Activated naive CD8-positive, alpha-beta T cell (primary cell): ENCODE measurements at regions not wholly inside any gene's neighbourhood (a gene's known extent, or its start where the extent isn't known, plus 50 kb on each side); places are given as distances from the start of the nearest gene placed in this dataset.

ENCODE experiments used
- H3K27ac Mint-ChIP-seq: one replicate; pipeline ENCODE4 v1.8.0; 2021; ENCODE audit warnings: mixed read lengths
- H3K27me3 Mint-ChIP-seq: one replicate; pipeline ENCODE4 v1.8.0; 2021; ENCODE audit warnings: mixed read lengths
- H3K36me3 Mint-ChIP-seq: one replicate; pipeline ENCODE4 v1.8.0; 2021; ENCODE audit warnings: mixed read lengths
- H3K4me1 Mint-ChIP-seq: one replicate; pipeline ENCODE4 v1.8.0; 2021; ENCODE audit warnings: low read depth, mixed read lengths
- H3K4me3 Mint-ChIP-seq: one replicate; pipeline ENCODE4 v1.8.0; 2021; ENCODE audit warnings: mild to moderate bottlenecking, mixed read lengths
- H3K9me3 Mint-ChIP-seq: one replicate; pipeline ENCODE4 v1.8.0; 2021; ENCODE audit warnings: low read depth, mixed read lengths

DNA sequence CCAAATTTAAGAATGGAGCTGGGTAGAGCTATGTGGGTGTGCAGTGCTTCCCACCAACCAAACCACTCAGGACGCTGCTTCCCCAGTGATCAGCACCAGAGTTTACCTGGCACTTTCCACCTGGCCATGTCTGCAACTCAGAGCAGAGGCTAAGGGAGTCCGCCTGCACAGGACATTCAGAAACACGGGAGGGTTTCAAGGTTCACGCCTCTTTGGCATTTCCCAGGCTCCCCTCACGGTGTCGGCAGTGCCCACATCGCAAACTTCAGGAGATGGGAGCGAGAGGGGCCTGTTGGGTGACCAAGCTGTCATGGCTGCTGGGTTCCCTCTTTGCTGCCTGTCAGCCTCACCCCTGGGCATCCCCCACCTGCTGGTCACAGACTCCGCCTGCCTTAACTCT is 161.5 kb downstream of the NXNL2 start:
- Mint-ChIP-seq H3K4me3 (no peak overlapping the region), H3K27ac (no peak overlapping the region), H3K36me3 (no peaks in the 10 kb centered on the region), H3K9me3 (peaks cover 5% of the 10 kb centered on the region), H3K27me3 (peaks cover 5% of the 10 kb centered on the region), H3K4me1 (no peaks in the 10 kb centered on the region)

DNA sequence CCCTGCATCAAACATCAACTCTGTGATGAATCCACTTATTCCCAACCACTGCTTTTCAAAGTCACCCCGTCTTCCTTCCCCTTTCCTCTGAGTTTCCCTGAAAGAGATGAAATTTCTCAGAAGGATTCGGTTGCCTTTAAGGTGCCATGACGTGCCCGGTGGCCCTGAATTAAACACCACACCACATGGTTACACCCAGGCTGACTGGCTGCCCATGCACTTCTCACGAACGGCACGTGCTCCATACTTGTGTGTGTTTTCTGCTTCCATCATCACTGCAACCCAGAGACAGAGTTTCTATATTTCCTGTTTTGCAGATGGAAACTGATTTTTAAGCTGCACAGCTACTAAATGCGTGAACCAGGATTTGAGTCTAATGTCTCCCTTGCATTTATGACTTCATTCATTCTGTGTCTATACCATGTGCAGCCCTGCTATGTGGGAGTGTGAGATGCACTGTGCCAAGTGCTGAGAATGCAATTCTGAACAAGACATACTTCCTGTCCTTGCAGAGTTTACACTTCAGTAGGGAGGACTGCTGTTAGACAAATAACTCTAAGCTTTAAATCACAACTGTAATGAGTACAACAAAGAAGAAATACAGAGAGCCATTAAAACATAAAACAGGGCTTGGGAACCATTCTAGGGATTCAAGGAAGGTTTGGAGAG is 162.9 kb downstream of the NXNL2 start:
- no peaks in the 10 kb centered on the region for H3K4me1 Mint-ChIP-seq
- H3K27ac Mint-ChIP-seq, result no peak overlapping the region
- H3K4me3 Mint-ChIP-seq, result no peak overlapping the region
- H3K36me3 Mint-ChIP-seq, result no peaks in the 10 kb centered on the region
- peaks cover 5% of the 10 kb centered on the region for H3K9me3 Mint-ChIP-seq
- H3K27me3 Mint-ChIP-seq, result peaks cover 5% of the 10 kb centered on the region

DNA sequence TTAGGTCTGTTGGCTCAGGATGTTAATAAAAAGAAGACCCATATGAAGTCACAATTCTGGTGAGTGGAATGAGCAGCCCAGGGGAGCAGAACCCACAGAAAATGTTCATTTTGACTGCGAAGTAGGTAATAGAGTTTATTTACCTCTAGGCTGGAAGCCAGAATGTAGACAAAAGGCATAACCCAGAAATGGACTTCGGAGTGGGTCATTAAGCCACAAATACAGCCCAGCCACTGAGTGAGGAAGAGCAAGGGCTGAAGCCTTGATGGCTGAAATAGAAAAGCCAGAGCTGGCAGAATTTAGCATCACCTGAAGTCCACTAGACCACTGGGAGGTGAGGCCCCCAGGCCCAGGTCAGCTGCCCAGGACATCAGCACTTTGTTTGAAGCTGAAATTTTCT is 168.0 kb downstream of the NXNL2 start:
- Mint-ChIP-seq H3K36me3 (no peaks in the 10 kb centered on the region), H3K27ac (no peak overlapping the region), H3K9me3 (no peaks in the 10 kb centered on the region), H3K27me3 (no peaks in the 10 kb centered on the region), H3K4me3 (no peak overlapping the region), H3K4me1 (no peaks in the 10 kb centered on the region)

DNA sequence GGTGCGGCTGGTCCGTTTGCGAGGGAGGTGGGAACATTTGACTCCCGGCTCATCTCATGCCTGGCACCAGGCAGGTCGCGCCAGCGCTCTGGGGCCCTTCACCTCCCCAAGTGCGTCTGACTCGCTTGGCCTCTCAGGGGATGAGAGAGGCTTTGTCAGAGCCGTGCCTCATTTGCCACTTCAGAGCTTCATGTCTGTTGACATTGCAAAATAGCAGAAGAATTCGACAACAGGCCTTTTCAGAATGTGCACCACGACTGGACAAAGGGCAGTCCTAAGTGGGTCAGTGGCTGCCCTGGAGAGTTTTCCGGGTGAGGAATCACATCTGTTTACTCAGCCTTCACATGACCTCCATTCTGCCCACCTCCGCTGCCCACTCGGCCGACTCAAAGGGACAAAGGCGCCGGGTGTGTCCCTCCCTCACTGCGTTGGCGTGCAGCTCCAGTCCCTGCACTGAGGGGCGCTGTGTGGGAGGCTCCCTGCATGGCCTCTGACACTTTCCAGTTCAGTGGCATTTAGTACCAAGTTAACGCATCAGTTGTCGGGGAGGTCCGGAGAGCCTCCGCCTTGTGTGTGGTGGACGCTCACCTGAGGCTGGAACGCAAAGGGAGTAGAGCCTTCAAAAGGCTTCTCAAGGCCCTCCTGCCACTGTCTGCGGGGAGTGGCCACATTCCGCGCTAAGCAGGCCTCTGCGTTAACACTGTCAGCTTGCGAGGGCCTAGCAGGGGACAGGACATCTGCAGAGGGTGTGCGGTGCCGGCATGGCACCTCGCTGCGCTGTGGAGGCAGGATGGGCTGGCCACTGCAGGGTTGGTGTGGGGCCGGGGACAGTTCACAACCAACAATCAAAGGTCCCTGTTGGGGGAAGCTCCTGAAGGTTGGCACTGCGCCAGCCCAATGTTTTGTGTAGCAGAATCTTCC is 171.5 kb downstream of the NXNL2 start:
- no peaks in the 10 kb centered on the region for H3K4me1 Mint-ChIP-seq
- no peak overlapping the region for H3K27ac Mint-ChIP-seq
- H3K4me3 Mint-ChIP-seq, result no peak overlapping the region
- H3K27me3 Mint-ChIP-seq, result no peaks in the 10 kb centered on the region
- H3K36me3 Mint-ChIP-seq, result no peaks in the 10 kb centered on the region
- no peaks in the 10 kb centered on the region for H3K9me3 Mint-ChIP-seq

DNA sequence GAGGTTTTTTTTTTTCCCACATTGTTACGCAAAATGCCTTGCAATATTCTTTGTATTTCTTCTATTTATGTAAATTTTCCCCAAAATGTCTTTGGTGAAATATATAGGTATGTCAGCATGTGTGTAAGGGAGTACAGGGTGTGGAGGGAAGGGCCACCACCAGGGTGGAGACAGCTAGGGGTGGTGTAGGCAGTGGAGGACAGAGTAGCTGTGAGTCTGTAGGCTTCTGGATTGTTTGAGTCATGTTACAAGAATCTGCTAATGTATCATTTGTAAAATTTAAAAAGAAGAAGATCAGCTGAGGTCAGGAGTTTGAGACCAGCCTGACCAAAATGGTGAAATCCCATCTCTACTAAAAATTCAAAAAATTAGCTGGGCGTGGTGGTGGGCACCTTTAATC is 175.5 kb downstream of the NXNL2 start:
- Mint-ChIP-seq H3K9me3 (no peaks in the 10 kb centered on the region), H3K36me3 (no peaks in the 10 kb centered on the region), H3K27me3 (no peaks in the 10 kb centered on the region), H3K27ac (no peak overlapping the region), H3K4me1 (no peaks in the 10 kb centered on the region), H3K4me3 (no peak overlapping the region)

DNA sequence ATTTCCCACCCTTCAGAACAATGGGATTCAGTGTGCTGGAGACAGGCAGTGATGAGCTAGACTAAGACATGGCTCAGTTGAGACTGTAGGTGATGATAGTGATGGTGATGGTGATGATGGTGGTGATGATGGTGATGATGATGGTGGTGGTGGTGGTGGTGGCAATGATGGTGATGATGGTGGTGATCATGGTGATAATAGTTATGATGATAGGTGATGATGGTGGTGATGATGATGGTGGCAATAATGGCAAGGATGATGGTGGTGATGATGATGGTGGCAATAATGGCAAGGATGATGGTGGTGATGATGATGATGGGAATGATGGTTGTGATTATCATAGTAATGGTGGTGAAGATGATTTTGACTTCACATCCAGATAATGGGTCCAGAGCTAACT is 176.7 kb downstream of the NXNL2 start:
- Mint-ChIP-seq H3K9me3 (no peaks in the 10 kb centered on the region), H3K36me3 (no peaks in the 10 kb centered on the region), H3K27me3 (no peaks in the 10 kb centered on the region), H3K27ac (no peak overlapping the region), H3K4me3 (no peak overlapping the region), H3K4me1 (no peaks in the 10 kb centered on the region)

DNA sequence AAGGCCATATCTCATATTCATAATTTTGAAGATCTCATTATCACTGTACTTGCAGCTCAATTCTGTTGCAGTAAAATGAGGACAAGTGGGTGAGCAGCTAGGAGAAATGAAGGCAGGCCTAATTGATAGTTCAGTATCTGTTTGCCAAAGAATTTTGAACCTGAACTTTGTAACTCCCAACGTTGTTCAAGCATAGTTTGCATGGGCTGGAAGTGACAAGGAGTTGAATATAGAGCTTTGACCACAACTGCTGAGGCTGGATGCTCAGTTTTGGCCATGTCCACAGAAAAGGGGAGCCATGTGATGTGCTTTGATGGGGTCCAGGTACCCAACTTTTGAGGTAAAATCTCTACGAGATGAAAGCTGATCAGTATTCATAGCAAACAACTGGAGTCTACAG is 177.5 kb downstream of the NXNL2 start:
- Mint-ChIP-seq H3K27me3 (no peaks in the 10 kb centered on the region), H3K9me3 (no peaks in the 10 kb centered on the region), H3K36me3 (no peaks in the 10 kb centered on the region), H3K4me3 (no peak overlapping the region), H3K4me1 (no peaks in the 10 kb centered on the region), H3K27ac (no peak overlapping the region)

DNA sequence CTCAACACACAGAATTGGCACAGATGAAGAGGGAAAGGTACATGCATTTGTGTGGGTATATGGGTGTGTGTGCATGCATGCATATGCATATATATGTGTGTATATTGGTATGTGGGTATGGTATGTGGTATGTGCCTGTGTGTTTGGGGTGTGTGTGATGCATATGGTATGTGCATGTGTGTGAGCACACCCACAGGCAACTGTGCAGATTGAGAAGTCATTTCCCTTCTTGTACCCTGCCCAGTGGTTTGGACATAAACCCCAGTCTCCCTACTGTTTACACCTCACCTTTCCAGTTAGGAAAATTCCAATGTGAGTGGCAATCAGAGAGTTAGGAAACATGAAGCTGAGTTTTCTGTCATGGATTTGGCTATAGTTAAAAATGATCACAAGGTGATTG is 178.0 kb downstream of the NXNL2 start:
- no peak overlapping the region for H3K27ac Mint-ChIP-seq
- H3K4me1 Mint-ChIP-seq, result no peaks in the 10 kb centered on the region
- no peaks in the 10 kb centered on the region for H3K9me3 Mint-ChIP-seq
- H3K36me3 Mint-ChIP-seq, result no peaks in the 10 kb centered on the region
- H3K4me3 Mint-ChIP-seq, result no peak overlapping the region
- H3K27me3 Mint-ChIP-seq, result peaks cover 2% of the 10 kb centered on the region

DNA sequence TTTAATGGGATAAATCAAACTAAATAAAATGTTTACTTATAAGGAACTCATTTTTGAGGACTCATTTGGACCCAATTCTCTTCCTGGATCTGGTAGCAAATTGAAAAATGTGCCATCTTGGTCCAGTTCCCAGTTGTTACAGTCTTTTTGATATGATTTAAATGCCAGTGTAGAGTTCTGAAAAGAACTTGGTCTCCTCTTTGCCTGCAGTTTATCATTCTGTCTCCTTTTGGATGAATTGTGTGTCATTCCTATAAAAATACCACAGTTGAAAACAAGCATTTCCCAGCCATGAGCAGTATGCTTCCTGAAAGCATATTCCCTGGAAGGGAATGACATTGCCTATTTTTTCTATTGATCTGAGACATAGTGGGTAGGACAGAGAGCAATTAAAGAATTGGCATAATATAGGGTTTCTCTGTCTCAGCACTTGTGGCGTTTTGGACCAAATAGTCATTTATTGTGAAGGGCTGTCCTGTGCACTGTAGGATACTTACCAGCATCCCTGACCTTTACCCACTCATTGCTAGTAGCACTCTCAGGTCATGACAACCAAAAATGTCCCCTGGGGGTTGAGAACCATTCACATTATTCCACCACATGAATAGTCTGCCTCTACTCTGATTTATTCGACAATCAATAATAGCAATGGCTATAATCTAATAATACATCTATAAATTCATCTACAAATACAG is 181.8 kb downstream of the NXNL2 start:
- H3K4me3 Mint-ChIP-seq, result no peak overlapping the region
- H3K9me3 Mint-ChIP-seq, result no peaks in the 10 kb centered on the region
- peaks cover 8% of the 10 kb centered on the region for H3K27me3 Mint-ChIP-seq
- H3K36me3 Mint-ChIP-seq, result no peaks in the 10 kb centered on the region
- H3K4me1 Mint-ChIP-seq, result no peaks in the 10 kb centered on the region
- H3K27ac Mint-ChIP-seq, result no peak overlapping the region

DNA sequence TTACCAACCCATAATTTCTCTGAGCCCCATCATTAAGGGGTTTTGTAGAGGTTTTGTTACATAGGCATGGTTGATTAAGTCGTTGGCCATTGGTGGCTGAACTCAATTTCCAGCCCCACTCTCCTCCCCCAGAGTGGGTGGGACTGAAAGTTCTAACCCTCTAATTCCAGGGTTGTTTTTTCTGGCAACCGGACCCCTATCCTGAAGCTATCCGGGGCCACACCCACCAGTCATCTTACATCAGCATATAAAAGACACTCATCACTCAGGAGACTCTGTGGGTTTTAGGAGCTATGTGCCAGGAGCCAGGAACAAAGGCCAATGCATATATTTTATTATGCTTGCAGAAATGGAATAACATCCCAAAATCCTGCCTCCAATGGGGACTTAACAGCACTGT is 186.0 kb downstream of the NXNL2 start:
- H3K27me3 Mint-ChIP-seq, result peaks cover 9% of the 10 kb centered on the region
- H3K4me1 Mint-ChIP-seq, result no peaks in the 10 kb centered on the region
- H3K36me3 Mint-ChIP-seq, result no peaks in the 10 kb centered on the region
- no peak overlapping the region for H3K4me3 Mint-ChIP-seq
- no peak overlapping the region for H3K27ac Mint-ChIP-seq
- H3K9me3 Mint-ChIP-seq, result no peaks in the 10 kb centered on the region

DNA sequence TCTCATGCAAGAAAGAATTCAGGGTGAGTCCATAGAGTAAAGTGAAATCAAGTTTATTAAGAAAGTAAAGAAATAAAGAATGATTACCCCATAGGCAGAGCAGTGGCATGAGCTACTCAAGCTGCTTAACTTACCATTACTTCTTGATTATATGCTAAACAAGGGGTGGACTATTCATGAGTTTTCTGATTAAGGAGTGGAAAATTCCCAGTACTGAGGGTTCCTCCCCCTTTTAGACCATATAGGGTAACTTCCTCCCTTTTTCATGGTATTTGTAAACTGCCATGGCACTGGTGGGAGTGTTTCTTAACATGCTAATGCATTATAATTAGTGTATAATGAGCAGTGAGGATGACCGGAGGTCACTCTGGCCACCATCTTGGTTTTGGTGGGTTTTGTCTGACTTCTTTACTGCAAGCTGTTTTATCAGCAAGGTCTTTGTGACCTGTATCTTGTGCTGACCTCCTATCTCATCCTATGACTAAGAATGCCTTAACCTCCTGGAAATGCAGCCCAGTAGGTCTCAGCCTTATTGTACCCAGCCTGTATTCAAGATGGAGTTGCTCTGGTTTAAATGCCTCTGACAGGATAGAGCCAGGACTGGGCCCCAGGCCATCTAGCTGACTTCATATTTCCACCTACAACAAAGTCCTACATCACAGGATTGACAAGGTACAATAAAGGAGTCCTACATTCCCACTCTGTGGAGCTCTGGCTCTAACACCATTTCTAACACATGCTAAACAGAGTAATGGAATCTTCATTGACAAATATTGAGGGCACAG is 186.7 kb downstream of the NXNL2 start:
- Mint-ChIP-seq H3K27ac (no peak overlapping the region), H3K9me3 (no peaks in the 10 kb centered on the region), H3K36me3 (no peaks in the 10 kb centered on the region), H3K27me3 (peaks cover 9% of the 10 kb centered on the region), H3K4me3 (no peak overlapping the region), H3K4me1 (no peaks in the 10 kb centered on the region)

DNA sequence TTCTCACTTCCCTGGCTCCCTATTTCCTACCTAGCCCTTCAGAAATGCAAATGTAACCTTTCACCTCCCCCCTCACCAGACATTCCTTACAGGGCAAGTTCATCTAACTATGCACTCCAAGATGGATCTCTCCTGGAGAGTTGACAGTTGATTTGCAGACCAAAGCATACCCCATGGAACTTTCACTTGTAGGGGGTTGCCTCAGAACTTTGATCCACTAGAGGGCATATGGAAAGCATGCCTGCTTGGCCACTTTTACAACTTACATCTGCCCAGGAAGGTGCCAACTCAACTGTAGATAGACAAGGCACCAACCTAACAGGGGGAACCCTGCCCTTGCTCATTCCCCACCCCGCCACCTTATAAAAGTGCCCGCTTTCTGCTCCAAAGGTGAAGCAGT is 187.8 kb downstream of the NXNL2 start:
- Mint-ChIP-seq H3K36me3 (no peaks in the 10 kb centered on the region), H3K4me3 (no peak overlapping the region), H3K4me1 (no peaks in the 10 kb centered on the region), H3K27me3 (peaks cover 8% of the 10 kb centered on the region), H3K9me3 (no peaks in the 10 kb centered on the region), H3K27ac (no peak overlapping the region)

DNA sequence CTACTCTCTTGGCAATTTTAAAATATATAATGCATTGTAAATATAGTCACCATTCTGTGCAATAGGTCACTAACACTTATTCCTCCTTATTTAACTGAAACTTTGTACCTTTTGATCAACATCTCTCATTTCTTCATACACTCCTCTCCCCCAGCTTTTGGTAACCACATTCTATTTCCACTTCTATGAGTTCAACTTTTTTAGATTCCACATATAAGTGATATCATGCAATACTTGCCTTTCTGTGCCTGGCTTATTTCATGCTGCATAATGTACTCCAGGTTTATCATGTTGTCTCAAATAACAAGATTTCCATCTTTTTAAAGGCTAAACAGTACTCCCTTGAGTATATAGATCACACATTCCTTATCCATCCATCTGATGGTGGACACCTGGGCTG is 188.8 kb downstream of the NXNL2 start:
- Mint-ChIP-seq H3K4me1 (no peaks in the 10 kb centered on the region), H3K4me3 (no peak overlapping the region), H3K9me3 (no peaks in the 10 kb centered on the region), H3K27ac (no peak overlapping the region), H3K36me3 (no peaks in the 10 kb centered on the region), H3K27me3 (peaks cover 6% of the 10 kb centered on the region)

DNA sequence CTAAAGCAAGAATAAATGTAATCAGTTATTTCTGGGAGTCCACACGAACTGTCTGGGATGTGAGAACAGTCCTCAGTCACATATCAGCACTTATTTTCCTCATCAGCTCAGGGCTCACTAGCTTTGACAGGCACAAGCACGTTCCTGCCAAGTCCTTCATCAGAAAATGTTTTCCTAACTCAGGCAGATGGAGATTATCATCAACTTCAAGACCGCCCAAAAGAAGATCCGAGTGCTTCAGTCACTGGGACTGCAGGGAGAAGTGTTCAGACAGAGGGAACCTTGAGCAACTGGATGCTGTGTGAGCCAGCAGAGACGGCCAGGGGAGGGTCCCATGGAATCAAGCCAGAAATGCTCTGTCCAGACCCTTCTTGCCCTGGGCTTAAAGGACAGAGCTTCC is 189.4 kb downstream of the NXNL2 start:
- H3K4me1 Mint-ChIP-seq, result no peaks in the 10 kb centered on the region
- H3K9me3 Mint-ChIP-seq, result no peaks in the 10 kb centered on the region
- H3K27ac Mint-ChIP-seq, result no peak overlapping the region
- H3K27me3 Mint-ChIP-seq, result peaks cover 5% of the 10 kb centered on the region
- no peak overlapping the region for H3K4me3 Mint-ChIP-seq
- no peaks in the 10 kb centered on the region for H3K36me3 Mint-ChIP-seq
